ENCODE measurements at regions not wholly inside any gene's neighbourhood (a gene's known extent, or its start where the extent isn't known, plus 50 kb on each side); places are given as distances from the start of the nearest gene placed in this dataset.
A peak's percentile ranks its signal among the peaks of the same experiment; 100 is the strongest.
"Not testable (repeated sequence)": the region's sequence is repeated elsewhere in the genome, so short reads cannot be mapped to it uniquely, and the experiment has no call there.

DNA sequence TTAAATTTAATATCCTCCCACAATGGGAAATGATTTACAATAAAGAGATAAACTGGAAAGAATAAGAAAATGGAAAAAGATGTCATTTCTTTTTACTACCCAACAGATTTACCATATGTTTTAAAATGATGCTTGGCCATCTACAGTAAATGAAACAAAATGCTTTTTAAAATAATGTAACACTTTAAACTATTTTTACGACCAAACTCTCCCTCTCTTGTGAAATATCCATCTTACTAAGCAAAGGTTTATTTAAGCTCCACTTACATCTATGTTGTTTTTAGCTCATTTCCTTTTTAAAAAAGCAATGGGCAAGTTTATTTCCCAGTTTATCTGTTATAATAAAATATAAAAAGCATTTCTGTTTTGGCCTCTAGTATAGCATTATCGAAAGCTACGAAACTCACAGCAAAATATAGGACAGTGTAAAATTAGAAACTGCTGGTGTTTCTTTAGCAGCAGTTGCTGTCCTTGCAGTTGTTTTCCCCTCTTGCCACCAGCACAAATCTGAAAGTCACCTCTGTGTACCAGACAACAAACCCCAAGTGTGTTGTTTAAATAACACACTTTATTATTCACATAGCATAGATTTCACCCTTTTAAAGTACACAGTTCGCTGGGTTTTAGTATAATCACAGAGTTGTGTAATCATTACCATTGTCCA, 195.1 kb downstream of the CDRT15L2 start:
- DNase-seq = no peak

- no peak for DNase-seq
Measured at GRCh38 chr17:20775331-20775730, 195.8 kb downstream of the CDRT15L2 start.

DNA sequence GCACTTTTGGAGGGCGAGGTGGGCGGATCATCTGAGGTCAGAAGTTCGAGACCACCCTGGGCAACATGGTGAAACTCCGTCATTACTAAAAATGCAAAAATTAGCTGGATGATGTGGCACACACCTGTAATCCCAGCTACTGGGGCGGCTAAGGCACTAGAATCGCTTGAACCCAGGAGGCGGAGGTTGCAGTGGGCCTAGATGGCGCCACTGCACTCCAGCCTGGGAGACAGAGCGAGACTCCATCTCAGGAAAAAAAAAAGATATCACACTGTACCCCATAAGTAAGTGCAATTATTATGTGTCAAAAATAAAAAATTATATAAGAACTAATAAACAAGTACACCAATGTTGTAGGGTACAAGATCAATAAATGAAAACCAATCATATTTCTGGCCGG, 200.0 kb downstream of the CDRT15L2 start:
- DNase-seq = no peak

DNA sequence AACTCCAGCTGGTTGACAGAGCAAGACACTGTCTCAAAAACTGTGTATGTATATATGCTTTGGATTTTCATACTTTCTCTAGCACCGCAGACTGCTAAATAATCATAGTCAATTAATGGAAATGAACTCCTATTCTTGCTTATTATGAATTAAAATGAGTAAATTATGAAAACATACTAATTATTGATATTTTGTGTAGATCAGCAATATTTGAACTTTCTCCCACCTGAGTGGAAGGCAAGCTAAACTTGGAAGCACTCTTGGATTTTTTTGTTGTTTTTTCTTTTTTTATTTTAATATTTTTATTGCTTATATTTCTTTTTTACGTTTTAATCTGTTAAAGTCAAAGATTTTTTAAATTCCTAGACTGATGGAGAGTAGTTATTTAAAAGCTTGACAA, 201.7 kb downstream of the CDRT15L2 start:
- no peak for DNase-seq

DNA sequence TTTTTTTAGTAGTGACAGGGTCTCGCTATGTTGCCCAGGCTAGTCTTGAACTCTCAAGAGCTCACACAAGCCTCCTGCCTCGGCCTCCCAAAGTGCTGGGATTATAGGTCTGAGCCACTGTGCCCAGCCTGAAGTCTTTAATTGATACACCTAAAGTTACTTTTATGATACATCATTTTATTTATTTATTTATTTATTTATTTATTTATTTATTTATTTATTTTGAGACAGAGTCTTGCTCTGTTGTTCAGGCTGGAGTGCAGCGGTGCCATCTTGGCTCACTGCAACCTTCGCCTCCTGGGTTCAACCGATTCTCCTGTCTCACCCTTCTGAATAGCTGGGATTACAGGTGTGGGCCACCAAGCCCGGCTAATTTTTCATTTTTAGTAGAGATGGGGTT, 202.3 kb downstream of the CDRT15L2 start:
- not testable (repeated sequence) for DNase-seq

- no peak for DNase-seq
Measured at GRCh38 chr17:20783091-20783490, 203.6 kb downstream of the CDRT15L2 start.

DNA sequence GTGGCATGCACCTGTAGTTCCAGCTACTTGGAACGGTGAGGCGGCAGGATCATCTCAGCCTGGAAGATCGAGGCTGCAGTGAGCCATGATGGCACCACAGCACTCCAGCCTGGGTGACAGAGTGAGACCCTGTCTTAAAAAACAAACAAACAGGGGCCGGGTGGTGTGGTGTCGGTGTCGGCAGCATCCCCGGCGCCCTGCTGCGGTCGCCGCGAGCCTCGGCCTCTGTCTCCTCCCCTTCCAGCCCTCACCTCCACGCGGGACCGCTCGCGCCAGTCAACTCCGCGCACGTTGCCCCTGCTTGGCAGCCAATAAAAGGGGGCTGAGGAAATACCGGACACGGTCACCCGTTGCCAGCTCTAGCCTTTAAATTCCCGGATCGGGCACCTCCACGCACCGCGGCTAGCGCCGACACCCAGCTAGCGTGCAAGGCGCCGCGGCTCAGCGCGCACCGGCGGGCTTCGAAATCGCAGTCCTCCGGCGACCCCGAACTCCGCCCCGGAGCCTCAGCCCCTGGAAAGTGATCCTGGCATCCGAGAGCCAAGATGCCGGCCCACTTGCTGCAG, 204.7 kb downstream of the CDRT15L2 start:
- no peak for DNase-seq

- no peak for DNase-seq
Measured at GRCh38 chr17:20787281-20787680, 207.8 kb downstream of the CDRT15L2 start.

- DNase-seq = no peak
Measured at GRCh38 chr17:20791626-20792025, 212.1 kb downstream of the CDRT15L2 start.

DNA sequence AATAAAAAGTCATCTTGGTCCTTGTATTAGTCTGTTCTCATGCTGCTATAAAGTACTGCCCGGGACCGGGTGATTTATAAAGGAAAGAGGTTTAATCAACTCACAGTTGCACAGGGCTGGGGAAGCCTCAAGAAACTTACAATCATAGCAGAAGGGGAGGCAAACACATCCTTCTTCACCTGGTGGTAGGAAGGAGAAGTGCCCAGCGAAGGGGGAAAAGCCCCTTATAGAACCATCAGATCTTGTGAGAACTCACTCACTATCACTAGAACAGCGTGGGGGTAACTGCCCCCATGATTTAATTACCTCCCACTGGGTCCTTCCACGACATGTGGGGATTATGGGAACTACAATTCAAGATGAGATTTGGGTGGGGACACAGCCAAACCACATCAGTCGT, 215.0 kb downstream of the CDRT15L2 start:
- DNase-seq = not testable (repeated sequence)

DNA sequence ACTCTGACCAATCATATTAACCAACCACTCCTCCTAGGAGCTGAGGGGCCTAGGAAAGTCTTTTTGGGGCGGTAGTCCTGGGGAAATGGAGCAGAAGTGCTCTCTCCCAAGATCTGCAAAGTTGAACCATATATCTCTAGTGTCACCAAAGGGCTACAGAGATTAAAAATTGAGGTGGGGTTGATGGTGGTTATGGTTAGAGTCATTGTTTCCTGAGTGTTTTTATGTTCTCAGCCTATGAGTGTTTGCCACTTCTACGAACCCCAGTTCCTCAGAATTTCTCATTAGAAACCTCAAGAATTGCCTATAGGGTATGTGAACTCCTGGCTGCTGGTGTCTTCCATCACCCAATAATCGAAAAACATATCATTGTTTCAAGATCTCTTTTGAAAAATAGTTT, 217.8 kb downstream of the CDRT15L2 start:
- no peak for DNase-seq

DNA sequence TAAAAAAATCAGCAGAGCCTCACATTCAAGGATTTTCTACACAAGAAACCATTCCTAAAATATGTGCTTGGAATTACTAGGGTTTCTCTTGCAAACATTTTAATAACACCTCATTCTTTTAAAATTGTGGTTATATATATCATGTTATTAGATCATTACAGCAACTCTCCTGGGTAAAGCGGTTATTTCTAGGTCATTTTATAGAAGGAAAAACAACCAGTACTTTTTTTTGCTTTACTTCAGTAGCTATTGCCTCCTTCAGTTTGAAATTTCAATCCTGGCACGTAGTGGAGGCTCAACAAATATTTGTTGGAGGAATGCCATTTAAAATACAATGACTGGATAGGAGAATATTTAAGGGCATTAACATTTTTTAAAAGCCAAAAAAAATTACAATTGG, 220.6 kb downstream of the CDRT15L2 start:
- no peak for DNase-seq

DNA sequence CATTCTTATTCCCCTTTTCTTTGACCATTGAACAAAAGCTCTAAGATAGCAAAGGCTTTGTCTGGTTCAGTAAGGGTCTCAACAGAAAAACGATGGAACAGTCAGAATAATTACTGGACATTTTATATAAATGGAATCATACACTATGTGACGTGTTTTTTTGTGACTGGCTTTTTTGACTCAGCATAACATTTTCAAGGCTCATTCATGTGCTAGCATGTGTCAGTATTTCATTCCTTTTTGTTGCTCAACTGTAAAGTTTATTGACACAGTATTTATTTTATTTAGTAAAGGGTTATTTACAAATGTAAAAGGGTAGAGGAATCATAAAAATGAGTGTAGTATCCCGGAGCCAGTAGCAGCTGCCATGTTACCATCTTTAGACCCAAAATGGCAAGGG, 226.2 kb downstream of the CDRT15L2 start:
- DNase-seq = no peak

DNA sequence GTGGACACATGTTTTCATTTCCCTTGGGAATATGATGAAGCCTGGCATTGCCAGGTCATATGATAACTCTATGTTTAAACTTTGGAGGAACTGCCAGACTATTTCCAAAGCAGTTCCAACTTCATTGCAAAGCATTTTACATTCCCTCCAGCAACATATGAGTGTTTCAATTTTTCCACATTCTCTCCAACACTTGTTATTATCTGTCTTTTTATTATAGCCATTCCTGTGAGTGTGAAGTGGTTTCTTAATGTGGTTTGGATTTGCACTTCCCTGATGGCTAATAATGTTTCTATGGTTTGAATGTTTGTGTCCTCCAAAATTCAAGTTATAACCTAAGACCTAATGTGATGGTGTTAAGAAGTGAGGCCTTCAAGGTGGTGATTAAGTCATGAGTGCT, 228.0 kb downstream of the CDRT15L2 start:
- DNase-seq = not testable (repeated sequence)

GRCh38 chr17:20815410-20815809, 227.4 kb downstream of the USP22 start:
- DNase-seq = not testable (repeated sequence)

GRCh38 chr17:20823905-20824304, 218.9 kb downstream of the USP22 start:
- DNase-seq = no peak

- no peak for DNase-seq
Measured at GRCh38 chr17:20825539-20825938, 217.3 kb downstream of the USP22 start.

GRCh38 chr17:20840453-20840852, 202.4 kb downstream of the USP22 start:
- DNase-seq = not testable (repeated sequence)

DNA sequence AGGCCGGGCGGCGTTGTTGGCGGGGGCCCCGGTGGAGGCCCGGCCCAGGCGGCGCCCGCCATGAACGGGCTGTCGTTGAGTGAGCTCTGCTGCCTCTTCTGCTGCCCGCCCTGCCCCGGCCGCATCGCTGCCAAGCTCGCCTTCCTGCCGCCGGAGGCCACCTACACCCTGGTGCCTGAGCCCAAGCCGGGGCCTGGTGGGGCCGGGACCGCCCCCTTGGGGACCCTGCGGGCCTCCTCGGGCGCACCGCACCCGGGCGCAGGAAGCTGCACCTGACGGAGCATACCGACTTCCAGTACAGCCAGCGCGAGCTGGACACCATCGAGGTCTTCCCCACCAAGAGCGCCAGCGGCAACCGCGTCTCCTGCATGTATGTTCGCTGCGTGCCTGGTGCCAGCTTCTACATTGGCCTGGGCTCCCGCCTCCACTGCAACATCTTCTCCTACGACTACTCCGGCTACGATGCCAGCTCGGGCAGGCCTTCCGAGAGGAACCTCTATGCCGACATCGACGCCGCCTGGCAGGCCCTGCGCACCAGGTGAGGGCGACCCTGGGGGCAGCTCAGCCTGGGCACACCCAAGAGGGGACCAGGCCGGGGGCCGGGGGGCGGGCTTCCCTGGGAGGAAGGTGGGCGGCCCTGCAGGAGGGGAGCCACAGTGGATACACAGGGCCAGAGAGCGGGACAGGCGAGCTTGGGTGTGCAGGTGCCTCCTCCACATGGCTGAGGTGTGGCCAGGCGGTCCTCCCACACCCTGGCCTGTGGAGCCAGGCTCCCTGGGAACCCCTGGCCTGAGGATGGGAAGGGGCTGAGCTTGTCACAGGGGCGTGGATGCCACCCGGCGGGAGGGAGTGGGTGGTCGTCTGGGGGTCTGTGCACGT, 201.6 kb downstream of the USP22 start:
- DNase-seq = not testable (repeated sequence)

GRCh38 chr17:20842012-20842411, 200.8 kb downstream of the USP22 start:
- DNase-seq = not testable (repeated sequence)

GRCh38 chr17:20843261-20843660, 199.6 kb downstream of the USP22 start:
- not testable (repeated sequence) for DNase-seq

DNA sequence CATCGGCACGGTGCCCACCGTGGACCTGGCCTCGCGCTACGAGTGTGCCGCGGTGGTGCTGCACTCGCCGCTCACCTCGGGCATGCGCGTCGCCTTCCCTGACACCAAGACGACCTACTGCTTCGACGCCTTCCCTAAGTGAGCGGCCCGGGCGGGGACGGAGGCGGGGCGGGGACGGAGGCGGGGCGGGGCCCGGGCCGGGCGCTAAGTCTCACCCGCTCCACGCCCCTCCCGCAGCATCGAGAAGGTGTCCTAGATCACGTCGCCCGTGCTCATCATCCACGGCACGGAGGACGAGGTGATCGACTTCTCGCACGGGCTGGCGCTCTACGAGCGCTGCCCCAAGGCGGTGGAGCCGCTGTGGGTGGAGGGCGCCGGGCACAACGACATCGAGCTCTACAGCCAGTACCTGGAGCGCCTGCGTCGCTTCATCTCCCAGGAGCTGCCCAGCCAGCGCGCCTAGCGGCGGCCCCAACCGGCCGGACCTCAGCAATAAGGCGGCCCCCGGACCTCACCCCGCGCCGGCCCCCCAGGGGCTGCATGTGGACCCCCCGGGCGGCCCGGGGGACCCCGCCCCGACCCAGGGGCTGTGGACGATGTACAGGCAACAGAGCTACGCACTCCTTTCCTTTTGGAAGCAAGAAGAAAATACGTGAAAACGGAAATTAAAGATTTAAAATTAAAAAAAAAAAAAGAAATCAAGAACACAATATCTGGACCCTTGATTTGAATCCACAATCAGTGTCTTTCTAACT, 198.8 kb downstream of the USP22 start:
- peak in 1 of 4 experiments; percentile 17 for DNase-seq

DNA sequence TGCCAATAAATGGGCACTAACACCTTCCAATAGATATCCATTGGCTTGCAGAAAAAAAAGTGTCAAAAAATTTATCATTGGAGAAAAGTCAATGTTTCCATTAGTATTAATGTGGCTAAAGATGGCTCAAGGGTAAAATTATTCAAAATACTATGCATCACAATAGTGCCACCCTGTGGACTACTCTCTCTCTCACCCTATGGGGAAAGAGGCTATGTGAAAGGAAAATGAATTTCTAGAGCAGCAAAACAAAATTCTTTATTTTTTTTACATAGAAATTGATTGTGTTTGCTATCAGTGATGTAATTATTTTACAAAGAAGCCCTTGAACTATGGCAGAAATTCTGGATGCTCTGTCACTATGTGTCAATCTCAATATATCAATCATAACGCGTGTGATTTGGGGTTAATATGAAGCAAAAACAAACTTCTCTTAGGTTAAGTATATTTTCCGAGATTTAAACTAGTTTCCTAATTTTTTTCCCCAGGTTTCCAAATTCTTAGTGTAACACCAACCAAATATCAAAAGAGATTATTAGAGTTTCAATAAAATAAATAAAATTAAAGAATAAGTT, 193.9 kb downstream of the USP22 start:
- not testable (repeated sequence) for DNase-seq

All from activated naive CD4-positive, alpha-beta T cell (primary cell).